ENCODE measurements at regions not wholly inside any gene's neighbourhood (a gene's known extent, or its start where the extent isn't known, plus 50 kb on each side); places are given as distances from the start of the nearest gene placed in this dataset.

DNA sequence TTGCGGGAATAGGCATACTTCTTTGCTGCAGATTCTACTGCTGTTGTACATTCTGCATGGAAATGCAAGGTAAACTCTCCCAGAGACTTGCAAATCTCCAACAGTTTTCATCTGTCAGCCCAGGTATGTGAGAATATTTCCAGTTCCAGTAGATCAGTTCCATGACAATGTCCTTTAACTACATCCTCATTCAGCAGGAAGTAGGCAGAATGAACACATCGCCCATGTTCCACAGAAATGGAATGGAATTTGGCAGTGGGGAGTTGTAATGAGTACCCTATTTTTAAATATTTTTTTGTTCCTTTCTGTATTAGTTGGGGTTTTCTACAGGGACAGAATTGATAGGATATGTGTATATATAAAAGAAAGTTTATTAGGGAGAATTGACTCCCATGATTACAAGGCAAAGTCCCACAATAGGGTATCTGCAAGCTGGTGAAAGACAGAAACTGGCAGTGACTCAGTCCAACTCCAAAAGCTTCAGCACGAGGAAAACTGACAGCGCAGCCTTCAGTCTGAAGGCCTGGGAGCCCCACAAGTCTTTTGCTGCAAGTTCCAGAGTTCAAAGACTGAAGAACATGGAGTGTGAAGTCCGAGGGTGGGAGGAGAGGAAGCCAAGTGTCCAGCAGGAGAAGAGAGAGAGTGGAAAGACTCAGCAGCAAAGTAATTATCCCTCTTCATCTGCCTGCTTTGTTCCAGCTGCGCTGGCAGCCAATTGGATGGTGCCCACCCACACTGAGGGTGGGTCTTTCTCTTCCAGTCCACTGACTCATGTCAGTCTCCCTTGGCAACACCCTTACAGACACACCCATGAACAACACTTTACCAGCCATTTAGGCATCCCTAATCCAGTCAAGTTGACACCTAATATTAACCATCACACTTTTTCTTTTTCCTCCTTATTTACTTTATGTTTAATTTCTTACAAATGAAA, 110.4 kb upstream of the SCAF11 start:
- Histone ChIP-seq H3K27me3 (replicated peaks; ENCODE audit: control insufficient read depth, insufficient read depth, low read length) (no peaks in the 10 kb centered on the region), H3K4me3 (replicated peaks; ENCODE audit: low read depth, low read length) (no peak overlapping the region), H3K36me3 (ENCODE audit: control insufficient read depth, insufficient read depth, low read length) (no peaks in the 10 kb centered on the region)
- DNase-seq (ENCODE audit: extremely low read depth, insufficient read length): no peak
- TF ChIP-seq, protein P1, sequence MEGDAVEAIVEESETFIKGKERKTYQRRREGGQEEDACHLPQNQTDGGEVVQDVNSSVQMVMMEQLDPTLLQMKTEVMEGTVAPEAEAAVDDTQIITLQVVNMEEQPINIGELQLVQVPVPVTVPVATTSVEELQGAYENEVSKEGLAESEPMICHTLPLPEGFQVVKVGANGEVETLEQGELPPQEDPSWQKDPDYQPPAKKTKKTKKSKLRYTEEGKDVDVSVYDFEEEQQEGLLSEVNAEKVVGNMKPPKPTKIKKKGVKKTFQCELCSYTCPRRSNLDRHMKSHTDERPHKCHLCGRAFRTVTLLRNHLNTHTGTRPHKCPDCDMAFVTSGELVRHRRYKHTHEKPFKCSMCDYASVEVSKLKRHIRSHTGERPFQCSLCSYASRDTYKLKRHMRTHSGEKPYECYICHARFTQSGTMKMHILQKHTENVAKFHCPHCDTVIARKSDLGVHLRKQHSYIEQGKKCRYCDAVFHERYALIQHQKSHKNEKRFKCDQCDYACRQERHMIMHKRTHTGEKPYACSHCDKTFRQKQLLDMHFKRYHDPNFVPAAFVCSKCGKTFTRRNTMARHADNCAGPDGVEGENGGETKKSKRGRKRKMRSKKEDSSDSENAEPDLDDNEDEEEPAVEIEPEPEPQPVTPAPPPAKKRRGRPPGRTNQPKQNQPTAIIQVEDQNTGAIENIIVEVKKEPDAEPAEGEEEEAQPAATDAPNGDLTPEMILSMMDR (IDR thresholded peaks at IDR 0.05; ENCODE audit: insufficient read depth, low read length, poor library complexity, severe bottlenecking): no peak

DNA sequence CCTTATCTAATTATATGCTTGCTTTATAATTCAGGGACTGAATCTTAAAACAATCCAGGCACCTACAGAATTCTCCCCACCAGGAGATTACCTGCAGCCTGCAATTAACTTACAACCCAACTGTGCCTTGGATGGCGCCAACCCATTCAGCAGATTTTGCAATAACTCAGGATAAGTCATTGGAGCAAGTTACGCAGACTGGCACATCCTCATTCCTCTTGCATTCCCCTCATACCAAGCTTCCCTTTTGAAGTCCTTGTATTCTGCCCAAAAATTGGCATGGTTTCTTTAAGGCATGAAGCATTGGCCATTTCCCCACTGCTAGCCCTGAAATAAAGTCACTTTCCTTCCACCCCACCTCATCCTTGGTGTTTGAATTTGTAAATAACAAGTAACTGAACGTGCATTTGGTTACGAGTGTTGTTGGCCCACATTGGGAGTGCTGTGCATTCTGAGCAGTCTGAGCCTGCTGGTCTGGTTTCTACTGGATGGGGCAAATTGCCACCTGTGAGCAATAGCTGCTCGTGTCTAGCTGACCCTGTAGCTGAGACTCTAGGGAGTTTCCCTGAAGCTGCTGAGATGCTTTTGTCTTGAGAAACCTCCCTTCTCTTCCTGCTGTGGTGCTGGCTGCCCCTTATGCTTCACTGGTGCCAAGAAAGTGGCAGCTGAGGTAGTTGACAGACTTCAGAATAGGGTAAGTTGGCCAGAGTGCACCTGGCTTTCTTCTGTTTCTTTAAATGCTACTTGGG, 99.2 kb upstream of the SCAF11 start:
- TF ChIP-seq, protein P1 (IDR thresholded peaks at IDR 0.05; ENCODE audit: insufficient read depth, low read length, poor library complexity, severe bottlenecking): no peak
- Histone ChIP-seq H3K4me3 (replicated peaks; ENCODE audit: low read depth, low read length) (no peak overlapping the region), H3K27me3 (replicated peaks; ENCODE audit: control insufficient read depth, insufficient read depth, low read length) (no peaks in the 10 kb centered on the region), H3K36me3 (ENCODE audit: control insufficient read depth, insufficient read depth, low read length) (no peaks in the 10 kb centered on the region)
- no peak for DNase-seq (ENCODE audit: extremely low read depth, insufficient read length)

DNA sequence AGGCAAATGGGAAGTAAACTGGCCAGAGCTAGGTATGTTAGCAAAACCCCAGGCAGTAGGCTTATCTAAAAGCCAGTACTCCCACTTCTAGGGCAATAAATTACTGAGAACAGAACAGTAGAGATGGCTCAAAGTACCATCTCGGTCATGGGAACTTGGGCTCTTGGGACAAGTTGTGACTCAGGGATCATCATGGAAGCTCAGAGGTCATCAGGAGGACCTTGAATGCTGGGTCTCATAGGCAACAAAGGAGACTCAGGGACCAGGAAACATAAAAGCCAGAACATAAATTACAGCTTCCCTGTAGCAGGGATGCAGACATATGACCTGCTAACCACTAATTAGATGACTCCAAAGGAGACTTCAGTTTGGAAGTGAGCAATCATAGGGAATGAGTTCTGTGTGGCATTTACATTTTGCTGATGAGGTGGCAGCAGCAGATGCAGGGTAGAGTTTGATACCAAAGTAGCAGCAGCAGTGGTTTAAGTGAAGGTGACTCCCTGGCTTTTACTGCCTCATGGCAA, 97.6 kb upstream of the SCAF11 start:
- TF ChIP-seq, protein P1 (IDR thresholded peaks at IDR 0.05; ENCODE audit: insufficient read depth, low read length, poor library complexity, severe bottlenecking): no peak
- Histone ChIP-seq H3K4me3 (replicated peaks; ENCODE audit: low read depth, low read length) (no peak overlapping the region), H3K27me3 (replicated peaks; ENCODE audit: control insufficient read depth, insufficient read depth, low read length) (no peaks in the 10 kb centered on the region), H3K36me3 (ENCODE audit: control insufficient read depth, insufficient read depth, low read length) (no peaks in the 10 kb centered on the region)
- DNase-seq (ENCODE audit: extremely low read depth, insufficient read length): no peak

DNA sequence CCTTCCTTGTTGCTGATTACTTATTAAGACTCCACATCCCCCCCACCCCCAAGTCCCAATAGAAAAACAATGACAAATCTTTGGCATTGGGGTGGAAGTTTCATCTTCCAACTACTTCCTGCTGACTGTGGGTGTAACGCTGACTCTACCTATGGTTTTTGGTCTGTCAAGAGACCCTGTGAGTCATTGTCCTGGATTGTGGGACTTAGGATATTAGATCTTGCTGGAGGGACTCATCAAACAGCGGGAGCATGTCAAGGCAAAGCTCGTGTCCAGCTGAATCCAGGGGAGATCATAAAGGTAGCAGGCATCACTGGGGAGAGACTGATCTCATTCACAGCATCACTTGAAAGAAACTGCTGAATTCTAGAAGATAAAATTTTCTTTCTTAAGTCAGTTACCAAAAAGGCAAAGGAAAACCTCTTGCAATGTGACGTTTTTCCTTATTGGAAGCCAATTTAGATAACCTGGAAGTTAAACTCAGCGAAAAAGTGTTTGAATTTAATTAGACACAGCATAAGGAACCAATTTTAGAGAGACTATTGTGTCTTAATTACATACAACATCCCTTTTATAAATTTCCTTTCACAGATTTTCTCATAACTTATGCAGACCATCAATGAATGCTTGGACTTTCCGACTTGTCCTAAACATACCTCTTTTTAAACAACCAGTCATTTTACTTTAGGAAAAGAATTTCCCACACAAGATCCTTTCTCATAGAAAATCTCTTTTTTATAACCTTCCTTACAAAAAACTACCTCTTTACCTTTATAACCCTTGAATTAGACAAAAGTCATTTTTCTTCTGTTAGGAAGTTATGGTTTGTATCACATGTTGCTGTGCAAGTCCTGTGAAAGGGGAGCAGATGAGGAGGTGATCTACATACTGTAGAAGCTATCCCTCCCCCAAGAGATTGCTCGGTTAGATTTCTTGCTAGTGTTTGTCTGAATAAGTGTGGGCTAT, 94.6 kb upstream of the SCAF11 start:
- no peak overlapping the region for H3K4me3 ChIP-seq (replicated peaks; ENCODE audit: low read depth, low read length)
- H3K27me3 ChIP-seq (replicated peaks; ENCODE audit: control insufficient read depth, insufficient read depth, low read length): no peaks in the 10 kb centered on the region
- DNase-seq (ENCODE audit: extremely low read depth, insufficient read length): no peak
- TF ChIP-seq, protein P1 (IDR thresholded peaks at IDR 0.05; ENCODE audit: insufficient read depth, low read length, poor library complexity, severe bottlenecking): no peak
- H3K36me3 ChIP-seq (ENCODE audit: control insufficient read depth, insufficient read depth, low read length): no peaks in the 10 kb centered on the region

DNA sequence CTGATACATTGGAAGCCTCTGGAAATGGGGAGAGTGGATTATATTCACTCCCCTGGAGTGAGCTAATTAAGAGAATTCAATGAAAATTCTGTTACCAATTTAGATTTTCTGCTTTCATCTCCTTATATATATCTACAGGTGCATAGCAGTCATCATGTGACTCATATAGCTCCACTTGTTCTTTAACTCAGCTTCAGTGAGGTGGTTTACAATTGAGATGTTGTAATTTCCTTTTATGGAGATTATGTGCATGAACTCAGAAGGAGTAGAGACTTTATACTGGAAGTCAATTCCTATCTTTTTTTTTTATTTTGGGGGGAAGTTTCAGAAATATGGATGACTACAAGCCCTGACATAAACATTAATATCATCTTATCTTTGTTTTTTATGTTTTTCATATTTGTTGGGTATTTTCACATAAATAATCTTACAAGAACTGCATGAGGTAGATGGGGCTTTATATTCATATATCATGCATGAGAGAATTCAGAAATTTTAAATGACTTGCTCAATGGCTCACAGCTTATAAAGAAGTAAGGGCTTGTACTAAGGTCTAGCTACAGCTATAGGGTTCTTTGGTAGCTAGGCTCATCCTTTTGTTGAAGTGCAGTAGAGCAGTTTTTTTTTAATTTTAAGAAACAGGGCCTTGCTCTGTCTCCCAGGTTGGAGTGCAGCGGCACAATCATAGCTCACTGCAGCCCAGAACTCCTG, 92.3 kb upstream of the SCAF11 start:
- Histone ChIP-seq H3K36me3 (ENCODE audit: control insufficient read depth, insufficient read depth, low read length) (no peaks in the 10 kb centered on the region), H3K4me3 (replicated peaks; ENCODE audit: low read depth, low read length) (no peak overlapping the region), H3K27me3 (replicated peaks; ENCODE audit: control insufficient read depth, insufficient read depth, low read length) (no peaks in the 10 kb centered on the region)
- TF ChIP-seq, protein P1 (IDR thresholded peaks at IDR 0.05; ENCODE audit: insufficient read depth, low read length, poor library complexity, severe bottlenecking): no peak
- no peak for DNase-seq (ENCODE audit: extremely low read depth, insufficient read length)

Data from GM06990 (cell line).